Sciatic nerve (tissue), 2 donors: ENCODE measurements at regions not wholly inside any gene's neighbourhood (a gene's known extent, or its start where the extent isn't known, plus 50 kb on each side); places are given as distances from the start of the nearest gene placed in this dataset.
"Not testable (repeated sequence)": the region's sequence is repeated elsewhere in the genome, so short reads cannot be mapped to it uniquely, and the experiment has no call there.

Experiments used
- ATAC-seq: fragments of 200-7000 bp; cut with Tn5 transposase; one replicate; pipeline ENCODE4 v1.9.1; 2020; ENCODE audit warnings: mild to moderate bottlenecking, moderate library complexity
- DNase-seq: peaks from one replicate; pipeline ENCODE4 v3.0.0-alpha.2; 2020; ENCODE audit warnings: low spot score
- intact Hi-C: fragments of 100-400 bp; cut with DNase I; formaldehyde crosslinking; loops from one replicate; pipeline ENCODE4 v1.14.2; 2022
- donor health status: DM: no; HTN: no; CAD: no.
- donor health status: DM: no; HTN: no; CAD: no.

GRCh38 chr3:71936681-71937080 is 151.7 kb upstream of the PROK2 start:
- DNase-seq (no peak), ATAC-seq (no peak)
- intact Hi-C loops = no loop called here

DNA sequence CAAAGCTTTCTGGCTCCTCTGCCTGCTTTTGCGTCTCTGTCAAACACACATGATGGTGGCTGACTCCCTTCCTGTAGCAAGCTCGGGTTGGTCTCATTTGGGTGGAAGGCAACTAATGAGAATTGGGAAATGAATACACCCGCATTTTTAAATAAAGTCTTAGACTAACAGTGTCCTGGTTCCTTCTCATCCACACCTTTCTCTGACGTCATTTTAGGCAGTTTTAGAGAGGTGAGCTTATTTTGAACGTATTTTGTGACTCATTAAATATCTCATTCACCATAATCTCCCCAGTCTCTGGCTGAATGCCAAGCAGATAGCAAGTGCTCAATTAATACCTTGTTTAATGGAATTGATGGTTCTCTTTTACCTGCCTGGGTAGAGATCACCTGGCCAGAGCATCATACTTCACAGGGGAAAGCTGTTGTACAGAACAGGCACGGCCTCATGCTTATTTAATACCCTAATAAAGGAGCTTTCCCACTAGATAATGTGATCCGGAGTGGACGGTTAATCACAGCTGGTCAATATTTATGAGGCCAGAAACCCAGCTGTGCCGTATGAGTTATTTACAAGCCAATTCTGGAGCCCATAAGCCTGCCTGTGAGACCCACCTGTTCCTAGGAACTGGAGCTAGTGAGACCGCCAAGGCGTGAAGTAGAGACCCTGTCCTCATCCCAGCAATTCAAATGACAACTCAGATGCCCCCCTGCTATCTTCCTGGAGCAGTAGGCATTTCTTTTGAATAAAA is 149.7 kb upstream of the PROK2 start:
- intact Hi-C loops = no loop called here
- no peak for ATAC-seq
- no peak for DNase-seq

- ATAC-seq (no peak), DNase-seq (no peak)
- intact Hi-C loops = no loop called here
These were observed 147.0 kb upstream of the PROK2 start for GRCh38 chr3:71931922-71932321.

DNA sequence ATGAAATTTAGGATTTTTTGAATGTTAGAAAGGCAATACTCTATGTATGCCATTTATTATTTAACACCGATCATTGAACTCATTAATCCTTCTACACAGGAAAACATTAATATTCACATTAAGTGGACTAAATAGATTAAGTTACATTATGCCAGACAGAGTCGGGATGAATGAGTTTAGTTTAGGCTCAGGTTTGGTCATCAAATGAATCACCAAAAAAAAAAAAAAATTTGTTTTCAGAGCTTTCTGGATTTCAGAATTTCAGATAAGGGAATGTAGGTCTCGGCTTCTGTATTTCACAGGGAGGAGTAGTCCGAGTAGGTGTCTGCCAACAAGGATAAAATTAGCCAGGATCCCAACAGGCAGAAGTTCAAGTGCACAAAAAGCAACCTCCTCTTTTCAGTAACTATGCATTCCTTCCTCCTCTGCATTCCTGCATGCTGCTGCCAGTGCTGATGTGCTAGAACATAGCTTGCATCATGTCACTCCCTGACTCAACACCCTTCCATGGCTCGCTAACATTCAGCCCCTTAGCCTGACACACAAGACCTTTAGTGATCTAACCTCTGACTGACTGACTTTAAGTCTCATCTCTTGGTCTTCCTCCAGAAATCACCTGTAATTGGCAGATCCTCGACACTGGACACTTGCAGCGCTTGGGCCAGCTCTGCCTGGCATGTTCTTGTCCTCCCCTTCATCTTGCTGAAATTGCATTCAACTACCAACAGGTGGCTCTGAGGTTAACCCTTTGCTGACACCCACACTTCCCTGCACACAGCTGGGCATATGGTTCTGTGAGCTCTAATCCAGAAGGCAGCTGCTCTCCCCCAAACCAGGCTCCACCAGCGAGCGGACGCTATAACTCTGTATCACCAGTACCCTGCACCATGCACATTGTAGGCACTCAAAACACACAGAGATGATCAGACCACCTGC is 145.4 kb upstream of the PROK2 start:
- intact Hi-C loops = no loop called here
- no peak for ATAC-seq

DNA sequence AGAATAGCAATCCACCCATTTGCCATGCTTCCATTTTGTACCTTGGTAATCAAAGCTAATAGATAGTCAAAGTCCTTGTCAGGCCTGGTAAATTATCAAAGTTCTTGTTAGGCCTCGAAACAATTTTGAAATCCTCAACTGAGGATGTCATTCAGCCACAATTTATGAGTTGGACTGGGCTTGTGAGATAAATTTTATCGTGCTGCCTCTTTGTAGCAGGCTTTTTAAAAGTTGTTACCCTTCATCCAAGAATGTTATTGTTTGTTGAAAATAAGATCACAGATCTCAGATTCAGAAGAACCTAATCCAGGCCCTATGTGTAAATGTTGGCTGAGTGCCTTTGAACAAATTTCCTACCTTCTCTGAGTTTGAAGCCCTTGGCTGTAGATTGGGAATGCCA is 143.3 kb upstream of the PROK2 start:
- intact Hi-C loops = no loop called here
- DNase-seq (no peak), ATAC-seq (no peak)

More for the DNA sequence above, 145.4 kb upstream of the PROK2 start:
- no peak for DNase-seq

DNA sequence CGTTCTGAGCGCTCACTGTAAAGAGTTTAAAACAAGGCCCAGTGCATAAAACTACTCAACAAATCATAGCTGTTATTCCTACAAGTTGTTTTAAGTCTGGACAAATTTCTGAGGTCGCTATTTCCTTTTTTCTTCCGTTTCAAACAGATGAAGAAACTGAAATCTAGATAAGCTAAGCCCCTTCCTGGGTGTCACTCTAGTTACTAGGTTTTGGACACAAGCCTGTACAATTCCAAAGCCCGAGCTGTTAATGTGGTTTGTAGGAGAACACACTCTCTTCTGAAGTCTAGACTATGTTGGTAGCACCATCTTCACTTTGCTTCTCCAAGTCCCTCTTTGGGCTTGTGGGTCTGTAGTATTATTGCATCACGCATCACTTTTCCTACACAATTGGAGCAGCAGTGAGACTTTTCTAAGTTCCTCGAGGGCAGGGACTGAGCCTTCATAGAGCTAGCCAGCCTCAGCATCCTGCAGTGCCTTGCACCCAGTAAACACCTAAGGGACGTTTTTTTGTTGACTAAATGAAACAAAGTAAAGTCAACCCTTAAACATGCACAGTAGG is 142.6 kb upstream of the PROK2 start:
- ATAC-seq (no peak), DNase-seq (no peak)
- intact Hi-C loops = no loop called here

- DNase-seq (no peak), ATAC-seq (no peak)
- intact Hi-C loops = no loop called here
These were observed 141.7 kb upstream of the PROK2 start for GRCh38 chr3:71926616-71927015.

- DNase-seq = no peak
- no peak for ATAC-seq
- intact Hi-C loops = no loop called here
These were observed 141.3 kb upstream of the PROK2 start for GRCh38 chr3:71926262-71926600.

- ATAC-seq, DNase-seq, intact Hi-C loops: not testable (repeated sequence)
These were observed 140.7 kb upstream of the PROK2 start for GRCh38 chr3:71925511-71926261.

- DNase-seq (no peak), ATAC-seq (no peak)
- intact Hi-C loops = no loop called here
These were observed 139.8 kb upstream of the PROK2 start for GRCh38 chr3:71924721-71925120.

DNA sequence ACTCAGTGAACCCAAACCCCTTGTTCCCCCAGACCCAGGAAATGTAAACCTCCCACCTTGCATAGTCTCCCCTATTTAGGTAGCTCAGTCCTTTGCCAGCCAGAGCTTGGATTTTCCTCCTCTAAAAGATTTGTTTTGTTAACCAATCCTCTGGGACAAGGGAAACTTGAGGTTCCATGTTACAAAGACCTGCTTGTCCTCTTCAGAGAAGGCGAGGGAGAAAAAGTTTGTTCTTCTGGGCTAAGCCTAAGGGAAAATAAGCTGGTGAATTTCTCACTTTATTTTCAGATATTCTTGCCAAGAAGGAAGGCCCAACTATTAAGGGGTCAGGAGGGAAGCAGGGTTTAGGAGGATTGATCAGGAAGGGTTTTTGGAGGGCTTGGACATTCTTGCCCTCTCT is 136.1 kb upstream of the PROK2 start:
- ATAC-seq (no peak), DNase-seq (no peak)
- intact Hi-C loops = no loop called here

- no peak for ATAC-seq
- intact Hi-C loops = no loop called here
- no peak for DNase-seq
These were observed 134.6 kb upstream of the PROK2 start for GRCh38 chr3:71919572-71919971.

DNA sequence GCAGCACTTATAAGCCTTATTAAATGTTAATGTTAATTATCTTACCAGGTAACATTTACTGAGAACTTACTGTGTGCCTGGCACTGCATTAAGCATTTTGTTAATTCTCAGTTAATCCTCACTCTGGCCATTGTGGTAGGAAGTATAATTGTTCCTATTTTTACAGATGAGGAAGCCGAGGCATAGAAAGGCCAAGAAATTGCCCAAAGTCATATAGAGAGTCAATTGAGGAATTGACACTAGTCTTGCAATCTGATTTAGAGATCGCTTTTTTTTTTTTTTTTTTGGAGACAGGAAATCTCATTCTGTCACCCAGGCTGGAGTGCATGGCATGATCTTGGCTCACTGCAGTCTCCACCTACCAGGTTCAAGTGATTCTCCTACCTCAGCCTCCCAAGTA is 132.6 kb upstream of the PROK2 start:
- intact Hi-C loops = no loop called here
- ATAC-seq (no peak), DNase-seq (no peak)

DNA sequence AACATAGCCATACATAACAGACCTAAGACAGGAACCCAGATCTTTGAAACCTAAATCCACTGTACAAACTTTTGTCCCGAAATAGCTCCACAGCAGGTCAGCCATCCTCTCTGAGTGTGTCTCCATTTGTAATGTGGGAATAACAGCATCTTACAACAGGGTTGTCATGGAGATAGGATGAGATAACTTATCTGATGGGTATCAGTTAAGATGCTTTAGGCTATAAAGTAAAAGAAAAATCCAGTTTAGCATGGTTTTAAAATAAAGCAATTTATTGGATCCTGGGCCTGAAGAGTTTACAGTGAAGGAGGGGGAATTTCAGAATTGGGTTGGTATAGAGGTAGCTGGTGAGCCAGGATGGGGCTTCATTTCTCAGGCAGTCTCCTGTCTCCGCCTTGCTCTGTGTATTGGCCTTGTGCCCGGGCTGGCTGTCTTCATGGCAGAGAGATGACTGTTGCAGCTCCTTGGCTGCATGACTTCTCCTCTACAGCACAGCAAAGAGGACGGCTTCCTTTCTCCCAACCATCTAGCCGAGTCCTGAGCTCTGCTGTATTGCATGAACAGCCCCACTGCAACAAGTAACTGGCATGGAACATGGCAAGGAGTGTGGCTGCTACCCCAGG is 131.9 kb upstream of the PROK2 start:
- DNase-seq (peak; percentile 62), ATAC-seq (no peak)
- intact Hi-C loops = no loop called here

- intact Hi-C loops = no loop called here
- ATAC-seq (no peak), DNase-seq (no peak)
These were observed 128.0 kb upstream of the PROK2 start for GRCh38 chr3:71912839-71913495.

GRCh38 chr3:71910108-71910507 is 125.2 kb upstream of the PROK2 start:
- ATAC-seq (no peak), DNase-seq (no peak)
- intact Hi-C loops = no loop called here

DNA sequence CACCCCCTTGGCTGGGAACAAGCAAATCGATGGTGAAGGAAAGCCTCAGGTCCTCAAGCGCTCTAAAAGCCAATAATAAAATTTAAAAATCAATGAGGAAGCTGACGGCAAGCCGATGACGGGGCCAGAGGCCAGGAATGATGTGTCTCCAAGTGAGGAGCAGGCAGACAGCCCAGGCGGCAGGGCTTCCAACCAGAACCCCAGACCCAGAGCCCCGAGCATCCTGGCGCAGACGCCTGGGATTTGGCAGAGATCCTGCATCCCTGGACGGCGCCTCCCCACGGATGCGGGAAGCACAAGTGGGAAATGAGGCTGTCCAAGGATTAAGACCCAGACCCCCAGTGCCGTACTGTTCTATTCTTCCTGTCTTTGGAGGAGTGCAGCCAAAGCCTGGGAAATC is 123.0 kb upstream of the PROK2 start:
- ATAC-seq (no peak), DNase-seq (no peak)
- intact Hi-C loops = no loop called here

DNA sequence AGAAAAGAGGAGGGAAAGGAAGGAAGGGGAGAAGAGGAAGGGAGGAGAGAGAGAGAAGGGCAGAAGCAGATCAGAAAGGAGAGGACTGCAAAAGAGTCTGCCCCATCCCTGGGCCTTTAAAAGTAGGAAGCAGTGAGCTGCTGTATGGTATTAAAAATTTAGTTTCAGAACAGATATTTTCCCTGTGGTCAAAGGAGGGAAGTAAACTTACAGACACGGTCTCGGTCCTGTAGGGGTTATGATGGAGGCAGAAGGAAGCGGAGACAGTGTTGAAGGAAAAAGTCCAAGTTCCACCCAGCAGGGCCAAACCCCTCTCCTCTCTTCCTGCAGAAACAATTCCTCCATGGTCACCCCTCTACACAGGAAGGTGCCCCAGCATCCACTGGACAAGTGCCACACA is 122.0 kb upstream of the PROK2 start:
- DNase-seq (no peak), ATAC-seq (peak; percentile 30)
- intact Hi-C loops = no loop called here

DNA sequence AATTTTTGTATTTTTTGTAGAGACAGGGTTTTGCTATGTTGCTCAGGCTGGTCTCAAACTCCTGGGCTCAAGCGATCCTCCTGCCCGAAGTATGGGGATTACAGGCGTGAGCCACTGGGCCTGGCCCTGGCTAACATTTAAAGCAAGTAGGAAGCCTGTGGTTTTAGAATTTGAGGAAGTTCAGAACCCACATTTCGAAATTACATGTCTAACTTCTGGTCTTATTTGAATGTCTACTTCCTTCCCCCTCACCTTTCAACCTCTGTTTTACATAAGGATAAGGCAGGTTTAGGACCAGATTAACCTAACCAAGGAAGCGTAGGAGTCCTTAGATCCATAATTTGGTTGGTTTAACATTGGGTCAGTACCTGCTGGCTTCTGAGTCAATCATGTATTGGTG is 120.5 kb upstream of the PROK2 start:
- ATAC-seq (peak; percentile 44), DNase-seq (no peak)
- intact Hi-C loops = no loop called here
